ENCODE measurements at regions not wholly inside any gene's neighbourhood (a gene's known extent, or its start where the extent isn't known, plus 50 kb on each side); places are given as distances from the start of the nearest gene placed in this dataset.

- SMC1A ChIA-PET (ENCODE audit: uncharacterized antibody, unreplicated experiment): interaction anchor here (1.2 to 1.9 kb wide), 2 partner anchors 58 to 585 kb away, joined by 3 to 4 read pairs; no protein-coding TSS in a partner anchor
- Histone ChIP-seq H3K4me3 (no peak overlapping the region), H3K4me2 (ENCODE audit: control insufficient read depth, insufficient read depth) (no peak overlapping the region), H3K4me1 (ENCODE audit: control insufficient read depth, insufficient read depth, low read length) (no peaks in the 10 kb centered on the region), H3K79me2 (ENCODE audit: control insufficient read depth, insufficient read depth, low read length) (no peaks in the 10 kb centered on the region), H4K20me1 (ENCODE audit: control insufficient read depth, insufficient read depth) (no peaks in the 10 kb centered on the region), H3K9ac (ENCODE audit: control insufficient read depth, insufficient read depth, low read length) (no peak overlapping the region), H2AFZ (ENCODE audit: control insufficient read depth, low read depth, low read length) (no peak overlapping the region), H3K9me3 (replicated peaks; ENCODE audit: control insufficient read depth, insufficient read depth, low read length) (no peaks in the 10 kb centered on the region), H3K27ac (ENCODE audit: control insufficient read depth, insufficient read depth) (no peak overlapping the region), H3K36me3 (ENCODE audit: control insufficient read depth in 2 of 2, insufficient read depth in 2 of 2, low read length in 1 of 2) (no peaks in the 10 kb centered on the region), H3K27me3 (replicated peaks in 1 of 2; ENCODE audit: control insufficient read depth in 2 of 2, insufficient read depth in 2 of 2, low read length in 1 of 2) (no peaks in the 10 kb centered on the region)
- ATAC-seq (no peak), DNase-seq (ENCODE audit: low read depth, low spot score) (no peak), FAIRE-seq (no peak)
- WGBS (ENCODE audit: insufficient coverage, insufficient replicate concordance, low lambda C conversion rate, missing lambda C conversion rate): 19% methylated on average over 5 of the region's 5 CpGs
- no peak for TF ChIP-seq USF2 (IDR thresholded peaks at IDR 0.05; ENCODE audit: borderline replicate concordance, low read depth, low read length)
- no peak for TF ChIP-seq CBFB (IDR thresholded peaks at IDR 0.05; ENCODE audit: low read depth)
- no peak for TF ChIP-seq E4F1 (IDR thresholded peaks at IDR 0.05; ENCODE audit: borderline replicate concordance, partially characterized antibody)
- TF ChIP-seq CREM (IDR thresholded peaks at IDR 0.05; ENCODE audit: low read depth): no peak
- TF ChIP-seq POU2F2 (IDR thresholded peaks at IDR 0.05; ENCODE audit: borderline replicate concordance, low read depth, low read length): no peak
- TF ChIP-seq IRF3 (IDR thresholded peaks at IDR 0.05): no peak
- TF ChIP-seq SMARCA5 (IDR thresholded peaks at IDR 0.05): no peak
- TF ChIP-seq RAD51 (IDR thresholded peaks at IDR 0.05): no peak
- no peak for TF ChIP-seq CBX5 (IDR thresholded peaks at IDR 0.05; ENCODE audit: low read depth)
- TF ChIP-seq ZBED1 (IDR thresholded peaks at IDR 0.05; ENCODE audit: borderline replicate concordance): no peak
- no peak for TF ChIP-seq SRF (IDR thresholded peaks at IDR 0.05; ENCODE audit: low read depth in 2 of 2, low read length in 2 of 2)
- TF ChIP-seq KLF5 (IDR thresholded peaks at IDR 0.05; ENCODE audit: partially characterized antibody): no peak
- TF ChIP-seq ZBTB40 (IDR thresholded peaks at IDR 0.05; ENCODE audit: borderline replicate concordance): no peak
- no peak for TF ChIP-seq IRF4 (IDR thresholded peaks at IDR 0.05; ENCODE audit: low read depth, low read length)
- TF ChIP-seq SMAD1 (IDR thresholded peaks at IDR 0.05; ENCODE audit: low read depth, partially characterized antibody): no peak
- TF ChIP-seq MTA2 (IDR thresholded peaks at IDR 0.05; ENCODE audit: low read depth): no peak
- intact Hi-C loops (cut with micrococcal nuclease; ENCODE audit: unreplicated experiment) (no loop called here), in situ Hi-C loops (cut with MboI) (no loop called here)
- CTCF ChIA-PET: interaction anchor here (0.6 kb wide), 1 partner anchor 68 kb away, joined by 3 read pairs; no protein-coding TSS in a partner anchor
- RAD21 ChIA-PET (ENCODE audit: unreplicated experiment): no interaction called here
- POLR2A ChIA-PET: no interaction called here
- no TSS peak for BruUV-seq (replicated peaks)
Observed at GRCh38 chr4:43716721-43717395, 731.8 kb downstream of the KCTD8 start.

Measured in GM12878 (cell line).